ENCODE measurements at regions not wholly inside any gene's neighbourhood (a gene's known extent, or its start where the extent isn't known, plus 50 kb on each side); places are given as distances from the start of the nearest gene placed in this dataset.
A peak's percentile ranks its signal among the peaks of the same experiment; 100 is the strongest.

GRCh38 chr10:31090894-31091607 lies 59.4 kb upstream of the ZNF438 start:
- H3K4me1 ChIP-seq = no peaks in the 10 kb centered on the region
- TF ChIP-seq, protein P1, sequence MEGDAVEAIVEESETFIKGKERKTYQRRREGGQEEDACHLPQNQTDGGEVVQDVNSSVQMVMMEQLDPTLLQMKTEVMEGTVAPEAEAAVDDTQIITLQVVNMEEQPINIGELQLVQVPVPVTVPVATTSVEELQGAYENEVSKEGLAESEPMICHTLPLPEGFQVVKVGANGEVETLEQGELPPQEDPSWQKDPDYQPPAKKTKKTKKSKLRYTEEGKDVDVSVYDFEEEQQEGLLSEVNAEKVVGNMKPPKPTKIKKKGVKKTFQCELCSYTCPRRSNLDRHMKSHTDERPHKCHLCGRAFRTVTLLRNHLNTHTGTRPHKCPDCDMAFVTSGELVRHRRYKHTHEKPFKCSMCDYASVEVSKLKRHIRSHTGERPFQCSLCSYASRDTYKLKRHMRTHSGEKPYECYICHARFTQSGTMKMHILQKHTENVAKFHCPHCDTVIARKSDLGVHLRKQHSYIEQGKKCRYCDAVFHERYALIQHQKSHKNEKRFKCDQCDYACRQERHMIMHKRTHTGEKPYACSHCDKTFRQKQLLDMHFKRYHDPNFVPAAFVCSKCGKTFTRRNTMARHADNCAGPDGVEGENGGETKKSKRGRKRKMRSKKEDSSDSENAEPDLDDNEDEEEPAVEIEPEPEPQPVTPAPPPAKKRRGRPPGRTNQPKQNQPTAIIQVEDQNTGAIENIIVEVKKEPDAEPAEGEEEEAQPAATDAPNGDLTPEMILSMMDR (IDR thresholded peaks at IDR 0.05) = no peak
- H3K36me3 ChIP-seq (ENCODE audit: insufficient read depth in 1 of 2, low read depth in 1 of 2) = no peaks in the 10 kb centered on the region
- ATAC-seq (no peak), DNase-seq (no peak)
- intact Hi-C loops (cut with DNase I) = no loop called here
- no peaks in the 10 kb centered on the region for H3K9me3 ChIP-seq
- 69 to 92% (median 91%) methylated on average over 4 of the region's 4 CpGs for WGBS, 3 donors
- H3K27me3 ChIP-seq (ENCODE audit: insufficient read depth in 3 of 3, low read length in 2 of 3) = no peaks in the 10 kb centered on the region
- H3K27ac ChIP-seq = no peak overlapping the region
- H3K4me3 ChIP-seq = no peak overlapping the region

DNA sequence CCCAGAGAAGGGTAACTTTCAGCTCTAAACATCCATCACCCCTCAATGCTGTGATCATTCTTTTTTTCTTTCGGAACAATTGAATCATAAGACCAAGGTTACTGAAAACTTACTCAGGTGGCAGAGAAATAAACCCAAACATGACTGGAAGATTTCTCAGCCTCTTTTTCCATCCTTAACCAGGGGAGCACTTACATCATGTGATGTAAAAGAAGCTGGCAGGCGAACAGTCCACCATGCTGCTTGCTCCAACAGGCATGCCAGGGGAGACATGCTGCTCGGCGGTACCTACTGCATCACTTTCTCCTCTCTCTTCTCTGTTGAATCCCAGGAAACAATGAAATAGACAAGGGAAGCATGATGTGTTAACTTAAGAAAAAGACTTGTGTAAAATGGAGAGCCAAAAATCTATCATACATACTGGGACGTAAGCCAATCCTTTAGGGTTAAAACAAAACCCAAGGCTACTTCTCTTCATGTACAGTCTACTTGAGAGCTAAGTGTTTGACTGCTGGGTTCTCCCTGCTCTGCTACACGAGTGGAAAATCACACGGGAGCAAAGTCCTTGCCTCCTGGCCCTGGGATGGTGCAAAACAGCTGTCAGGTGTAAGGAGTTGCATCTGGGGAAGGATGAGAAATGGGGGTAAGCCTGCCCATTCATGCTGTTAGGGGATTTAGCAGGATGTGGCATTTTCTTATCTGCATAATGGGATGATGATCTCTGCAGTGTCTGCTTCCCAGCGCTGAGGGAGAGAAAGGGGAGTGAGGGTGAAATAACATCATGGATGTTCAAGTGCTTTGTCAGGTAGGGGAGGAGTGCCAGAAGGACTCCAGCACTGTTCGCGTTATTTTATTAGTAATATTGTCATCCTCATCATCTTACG lies 64.3 kb upstream of the ZNF438 start:
- no peak for ATAC-seq
- no peaks in the 10 kb centered on the region for H3K4me1 ChIP-seq
- no peaks in the 10 kb centered on the region for H3K36me3 ChIP-seq (ENCODE audit: insufficient read depth in 1 of 2, low read depth in 1 of 2)
- no peaks in the 10 kb centered on the region for H3K9me3 ChIP-seq
- 67 to 77% (median 71%) methylated on average over 11 of the region's 11 CpGs for WGBS, 3 donors
- no peak overlapping the region for H3K27ac ChIP-seq
- no peak overlapping the region for H3K4me3 ChIP-seq
- intact Hi-C loops (cut with DNase I) = no loop called here
- DNase-seq = no peak
- no peaks in the 10 kb centered on the region for H3K27me3 ChIP-seq (ENCODE audit: insufficient read depth in 3 of 3, low read length in 2 of 3)
- TF ChIP-seq, protein P1 (IDR thresholded peaks at IDR 0.05) = no peak

DNA sequence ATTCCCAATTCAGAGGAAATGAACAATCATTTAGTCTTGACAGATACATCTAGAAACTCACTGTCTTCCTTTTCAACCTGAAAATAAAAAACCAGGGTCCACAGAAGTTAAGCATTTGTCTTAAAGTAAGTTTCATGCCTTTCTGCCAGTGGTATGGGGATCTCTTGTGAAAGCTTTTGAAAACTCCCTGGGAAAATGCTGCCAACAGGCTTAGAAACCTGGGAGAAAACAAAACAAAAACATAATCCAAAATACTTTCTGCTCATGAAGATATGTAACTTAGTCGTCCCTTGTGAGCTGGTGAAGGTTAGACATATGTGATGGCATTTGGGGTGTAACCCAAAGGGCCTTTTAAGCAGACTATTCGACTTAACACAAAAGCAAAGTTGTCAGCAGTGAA lies 66.4 kb upstream of the ZNF438 start:
- WGBS, 3 donors = 18 to 30% (median 19%) methylated on average over 2 of the region's 2 CpGs
- Histone ChIP-seq H3K4me3 (no peak overlapping the region), H3K36me3 (ENCODE audit: insufficient read depth in 1 of 2, low read depth in 1 of 2) (no peaks in the 10 kb centered on the region), H3K9me3 (no peaks in the 10 kb centered on the region), H3K27ac (peak overlapping the region; percentile 16), H3K27me3 (ENCODE audit: insufficient read depth in 3 of 3, low read length in 2 of 3) (no peaks in the 10 kb centered on the region), H3K4me1 (no peaks in the 10 kb centered on the region)
- intact Hi-C loops (cut with DNase I) = no loop called here
- DNase-seq = no peak
- TF ChIP-seq, protein P1 (IDR thresholded peaks at IDR 0.05) = no peak
- no peak for ATAC-seq

DNA sequence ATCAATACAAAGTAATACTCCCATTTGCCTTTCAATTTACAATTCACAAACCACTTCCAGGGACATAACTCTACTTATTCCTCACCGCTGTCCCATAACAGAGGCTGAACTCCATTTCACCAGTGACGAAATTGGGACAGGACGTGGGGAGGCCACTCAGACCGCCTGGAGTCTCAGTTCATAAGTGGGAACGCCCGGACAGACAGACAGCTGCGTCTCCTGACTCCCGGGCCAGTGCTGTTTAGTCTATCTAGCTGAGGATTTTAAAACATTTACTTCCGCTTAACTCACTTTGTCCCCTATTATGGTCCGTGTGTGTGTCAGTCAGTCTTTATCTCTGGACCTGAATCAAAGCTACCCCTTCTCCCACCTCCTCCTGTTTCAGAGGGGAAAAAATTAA lies 67.4 kb upstream of the ZNF438 start:
- H3K4me1 ChIP-seq = no peaks in the 10 kb centered on the region
- no peak for DNase-seq
- no peaks in the 10 kb centered on the region for H3K27me3 ChIP-seq (ENCODE audit: insufficient read depth in 3 of 3, low read length in 2 of 3)
- H3K9me3 ChIP-seq = no peaks in the 10 kb centered on the region
- ATAC-seq = peak in 1 of 4 donors; percentile 44
- H3K27ac ChIP-seq = no peak overlapping the region
- 82 to 85% (median 84%) methylated on average over 10 of the region's 10 CpGs for WGBS, 3 donors
- TF ChIP-seq, protein P1 (IDR thresholded peaks at IDR 0.05) = no peak
- H3K36me3 ChIP-seq (ENCODE audit: insufficient read depth in 1 of 2, low read depth in 1 of 2) = no peaks in the 10 kb centered on the region
- H3K4me3 ChIP-seq = no peak overlapping the region
- intact Hi-C loops (cut with DNase I) = no loop called here
